Mucosa of gallbladder (tissue), 1 donor: ENCODE measurements at regions not wholly inside any gene's neighbourhood (a gene's known extent, or its start where the extent isn't known, plus 50 kb on each side); places are given as distances from the start of the nearest gene placed in this dataset.
A peak's percentile ranks its signal among the peaks of the same experiment; 100 is the strongest.

Experiments
- DNase-seq: peaks from one replicate; pipeline ENCODE4 v3.0.0-alpha.2; 2020; ENCODE audit warnings: low spot score
- donor health status: DM: no; HTN: no; CAD: no.

DNA sequence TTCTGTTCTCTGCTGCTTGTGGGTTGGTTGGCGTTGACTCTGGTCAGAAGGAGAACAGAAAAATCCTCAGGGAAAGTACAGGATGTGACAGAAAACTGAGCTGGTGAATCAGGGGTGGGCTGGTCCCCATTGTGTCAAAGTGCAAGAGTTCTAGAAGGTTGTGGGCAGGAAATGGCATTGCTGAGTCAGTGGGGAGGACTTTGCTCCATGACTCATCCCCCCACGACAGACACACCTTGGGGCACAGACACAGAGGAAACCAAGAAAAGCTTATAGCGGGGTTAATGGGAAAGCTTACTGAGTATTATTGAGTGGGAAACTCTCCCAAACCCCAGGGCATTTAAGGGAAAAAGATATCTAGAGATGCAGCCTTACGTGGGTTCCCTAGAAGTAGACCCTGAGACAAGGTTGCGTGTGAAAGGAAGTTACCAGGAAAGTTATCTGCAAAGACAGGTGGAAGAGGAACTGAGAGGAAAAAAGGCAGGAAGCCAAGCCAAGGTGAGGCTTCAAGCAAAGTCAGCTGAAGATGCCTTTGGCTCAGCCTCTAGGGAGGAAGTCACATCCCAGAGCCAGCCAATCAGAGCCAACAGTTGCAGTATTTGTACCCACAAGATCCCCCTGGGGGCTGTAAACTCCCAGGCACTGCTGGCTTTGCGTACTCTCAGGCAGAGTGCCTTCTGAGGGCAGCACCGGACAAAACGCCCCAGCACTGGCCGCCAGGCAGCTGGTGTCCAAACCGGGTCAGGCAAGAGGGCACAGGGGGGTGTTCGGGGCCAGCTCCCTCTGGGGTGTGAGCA lies 86.4 kb downstream of the FOXL1 start:
- DNase-seq, result peak; percentile 82

DNA sequence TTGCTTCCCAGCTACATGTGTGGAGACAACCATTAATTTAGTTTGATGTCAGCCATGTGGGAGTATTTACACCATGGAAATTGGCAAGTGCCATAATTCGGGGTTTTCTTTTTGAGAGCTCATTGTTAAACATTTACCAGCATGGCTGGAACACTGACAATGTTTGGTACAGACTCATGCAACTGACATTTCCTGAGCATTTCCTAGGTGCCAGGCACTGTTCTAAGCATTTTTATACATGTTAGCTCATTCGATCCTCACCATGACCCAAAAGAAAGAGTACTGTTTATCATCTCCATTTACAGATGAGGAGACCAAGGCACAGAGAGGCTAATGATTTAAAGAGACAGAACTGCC lies 86.9 kb downstream of the FOXL1 start:
- DNase-seq, result no peak

DNA sequence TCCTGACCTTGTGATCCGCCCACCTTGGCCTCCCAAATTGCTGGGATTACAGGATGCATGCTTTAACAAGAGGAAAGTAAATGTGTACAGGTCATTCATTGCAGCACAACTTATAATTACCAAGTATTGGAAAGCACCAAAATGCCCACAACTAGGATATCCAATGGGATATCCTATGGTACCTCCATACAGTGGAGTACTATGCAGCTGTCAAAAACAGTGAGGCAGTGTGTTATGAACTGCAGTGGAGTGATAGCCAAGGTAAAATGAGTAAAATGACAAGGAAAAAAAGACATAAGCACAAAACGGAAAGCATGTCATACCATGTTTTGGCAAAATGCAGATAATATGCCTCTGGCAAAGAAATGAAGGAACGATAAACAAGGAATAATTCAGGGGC lies 87.6 kb downstream of the FOXL1 start:
- no peak for DNase-seq

- DNase-seq, result peak; percentile 27
Observed at GRCh38 chr16:86667035-86667434, 88.7 kb downstream of the FOXL1 start.

DNA sequence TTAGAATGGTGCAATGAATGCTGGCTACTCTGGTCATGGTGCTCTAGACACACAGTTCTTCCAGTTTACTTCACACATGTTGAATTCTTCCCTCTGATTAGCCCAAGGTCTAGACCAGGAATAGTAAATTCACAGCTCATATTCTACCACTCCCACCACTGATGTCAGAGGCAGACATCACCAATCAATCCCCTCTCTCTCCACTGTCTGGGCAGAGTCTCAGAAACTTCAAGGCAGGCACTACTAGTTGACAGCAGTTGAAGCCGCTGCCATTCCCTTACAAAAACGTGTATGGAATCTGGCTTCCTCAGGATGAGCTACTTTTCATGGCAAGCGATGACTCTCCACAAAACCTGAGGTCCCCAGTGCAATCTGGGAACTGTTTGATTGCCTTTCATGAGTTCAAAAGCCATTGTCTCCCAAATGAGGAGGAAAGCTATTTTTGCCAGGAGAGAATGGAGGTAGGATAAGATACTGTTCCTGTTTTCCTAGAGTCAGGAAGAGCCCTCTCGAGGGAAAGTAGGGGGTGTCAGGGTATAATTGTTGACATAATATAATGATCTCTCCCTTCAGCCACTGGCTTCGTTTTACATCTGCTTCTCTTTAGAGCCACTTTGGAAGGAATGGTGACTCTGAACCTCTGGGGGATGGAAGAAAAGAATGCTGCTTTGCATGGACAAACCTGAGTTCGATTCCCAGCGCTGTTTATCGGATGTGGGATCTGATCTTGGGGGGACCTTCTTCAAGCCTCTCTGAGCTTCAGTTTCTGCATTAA lies 90.0 kb downstream of the FOXL1 start:
- DNase-seq, result no peak

DNA sequence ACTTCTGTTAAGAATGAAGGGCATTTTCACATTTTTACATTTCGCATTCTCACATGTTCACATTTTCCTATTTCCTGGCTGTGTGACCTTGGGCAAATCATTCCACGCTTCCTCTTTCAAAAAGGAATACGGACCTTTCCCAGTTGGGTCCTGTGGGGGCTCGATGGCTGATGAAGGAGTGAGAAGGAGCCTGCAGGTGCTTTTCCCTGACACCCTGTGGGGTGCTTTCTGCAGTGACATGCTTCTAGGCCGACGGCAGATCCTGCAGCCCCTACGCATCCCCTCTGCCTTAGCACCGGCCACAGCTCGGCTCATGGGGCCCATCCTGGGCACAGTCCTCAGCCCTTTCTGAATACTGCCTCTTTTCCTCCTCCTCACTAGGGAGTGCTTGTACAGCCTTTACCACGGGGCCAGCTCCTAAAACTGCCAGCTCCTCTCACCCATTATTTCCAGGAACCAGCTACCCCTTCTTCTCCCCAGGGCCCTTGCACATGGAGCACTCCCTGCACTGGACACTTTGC lies 91.0 kb downstream of the FOXL1 start:
- no peak for DNase-seq

DNA sequence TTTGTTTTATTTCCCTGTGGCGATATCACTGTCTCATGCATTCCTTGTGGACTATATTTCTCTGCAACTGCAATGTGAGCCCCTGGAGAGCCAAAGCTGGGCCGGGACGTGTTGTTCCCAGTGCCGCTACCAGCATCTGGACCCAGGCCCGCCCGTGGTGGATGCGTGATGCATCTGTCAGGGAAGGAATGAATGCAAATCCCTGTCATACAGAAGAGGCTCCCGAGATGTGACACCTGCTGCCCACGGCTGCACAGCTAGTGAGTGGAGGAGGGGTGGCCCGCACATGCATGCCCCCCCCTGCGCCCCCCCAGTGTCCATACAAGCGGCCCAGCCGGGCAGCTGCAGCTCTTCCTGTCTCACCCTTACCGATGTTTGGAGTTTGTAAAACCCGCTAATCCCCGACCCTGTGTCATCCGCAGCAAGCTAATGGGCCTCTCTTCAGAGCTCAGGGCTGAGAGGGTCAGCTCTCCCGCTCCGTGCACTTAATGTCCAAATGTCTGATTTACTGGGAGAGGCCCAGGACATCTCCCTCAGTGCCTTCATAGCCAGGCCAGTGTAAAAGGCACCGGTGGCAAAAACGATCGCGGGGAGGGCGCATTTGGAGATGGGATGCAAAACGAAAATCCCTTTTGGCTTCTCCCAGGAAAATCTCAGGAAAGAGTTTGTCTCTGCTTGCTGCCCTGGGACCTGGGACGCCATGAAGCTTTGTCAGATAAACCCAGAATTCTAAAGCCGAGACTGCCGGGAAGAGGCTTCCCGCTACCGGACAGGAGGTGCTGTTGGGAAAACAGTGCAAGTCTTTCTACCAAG lies 91.8 kb downstream of the FOXL1 start:
- no peak for DNase-seq

DNA sequence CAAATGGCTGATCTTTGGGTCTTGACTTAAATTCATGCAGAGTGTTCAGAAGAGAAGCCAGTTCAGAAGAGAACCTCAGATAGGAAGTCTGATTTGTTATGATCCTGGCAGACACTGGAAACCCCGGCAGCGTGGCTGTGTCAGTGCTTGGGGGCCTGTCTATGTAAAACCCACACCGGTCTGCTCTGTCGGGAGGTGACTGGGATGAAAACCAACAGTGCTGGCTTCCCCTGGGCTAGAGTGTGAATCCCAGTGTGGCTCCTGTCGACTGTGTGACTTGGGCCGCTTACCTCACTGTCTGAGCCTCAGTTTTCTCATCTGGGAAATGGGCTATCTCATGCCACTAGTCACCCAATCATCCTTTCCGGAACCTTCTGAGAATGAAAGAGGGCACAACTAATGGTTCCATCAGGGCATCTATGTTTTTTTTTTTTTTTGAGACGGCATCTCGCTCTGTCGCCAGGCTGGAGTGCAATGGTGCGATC lies 92.4 kb downstream of the FOXL1 start:
- DNase-seq, result no peak

DNA sequence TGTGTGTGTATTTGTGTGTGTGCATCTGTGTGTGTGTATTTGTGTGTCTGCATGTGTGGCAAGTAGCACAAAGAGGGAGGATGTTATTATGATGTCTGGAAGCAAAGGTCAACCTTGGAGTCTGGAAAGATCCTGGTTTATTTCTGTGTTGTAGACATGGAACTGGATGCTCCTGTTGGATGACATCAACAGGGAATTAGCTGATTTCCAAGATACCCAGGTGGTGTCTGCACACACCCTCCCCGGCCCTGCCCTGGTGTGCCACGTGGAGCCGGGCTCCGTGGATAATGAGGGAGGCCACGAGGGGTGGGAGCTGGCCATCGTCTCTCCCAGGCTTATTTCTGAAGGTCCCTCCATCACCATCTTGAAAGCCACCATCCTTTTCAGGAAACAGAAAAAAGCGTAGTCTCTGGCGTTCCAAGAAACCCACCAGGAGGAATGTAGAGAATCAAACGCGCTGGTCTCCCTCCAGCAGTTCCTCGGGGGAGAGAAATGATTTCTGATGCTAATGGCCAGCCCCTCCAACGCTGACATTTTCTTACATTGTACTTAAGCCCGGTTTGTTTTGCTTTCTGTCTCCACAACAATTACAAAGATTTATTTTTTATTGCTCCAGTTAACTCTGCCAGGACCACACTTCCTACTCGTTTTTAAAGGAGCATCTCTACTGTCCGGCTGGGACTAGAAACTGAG lies 93.3 kb downstream of the FOXL1 start:
- DNase-seq, result no peak

DNA sequence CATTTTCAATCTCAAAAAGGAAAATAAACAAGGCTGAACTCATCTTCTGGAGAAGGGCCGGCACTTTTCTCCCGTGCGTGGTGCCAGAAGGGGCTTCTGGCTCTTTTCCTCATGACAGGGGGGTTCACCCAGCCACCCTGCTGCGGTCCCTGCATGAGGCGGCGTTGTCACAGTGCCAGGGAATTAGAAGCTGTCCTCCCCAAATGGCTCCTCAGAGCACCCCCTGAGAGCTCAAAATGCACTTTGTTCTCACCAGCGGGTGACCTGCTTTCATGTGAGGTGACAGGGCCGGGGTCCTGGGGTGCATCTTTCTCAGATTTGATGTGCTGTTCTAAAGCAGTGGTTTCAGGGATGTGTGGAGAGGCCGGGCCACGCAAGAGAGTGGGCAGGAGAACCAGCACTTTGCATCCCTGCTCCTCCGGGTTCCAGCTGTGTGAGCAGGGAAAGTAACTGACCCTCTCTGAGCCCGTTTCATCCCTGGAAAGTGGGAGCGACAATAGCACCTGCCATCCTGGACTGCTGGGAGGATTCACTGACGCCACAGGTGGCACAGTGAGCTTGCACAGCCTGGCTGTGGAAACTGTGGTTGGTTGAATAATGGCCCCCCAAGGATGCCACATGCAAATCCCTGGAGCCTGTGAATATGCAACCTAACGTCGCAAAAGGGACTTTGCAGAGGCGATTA lies 94.0 kb downstream of the FOXL1 start:
- DNase-seq, result no peak

- no peak for DNase-seq
Observed at GRCh38 chr16:86673090-86673955, 95.0 kb downstream of the FOXL1 start.

DNA sequence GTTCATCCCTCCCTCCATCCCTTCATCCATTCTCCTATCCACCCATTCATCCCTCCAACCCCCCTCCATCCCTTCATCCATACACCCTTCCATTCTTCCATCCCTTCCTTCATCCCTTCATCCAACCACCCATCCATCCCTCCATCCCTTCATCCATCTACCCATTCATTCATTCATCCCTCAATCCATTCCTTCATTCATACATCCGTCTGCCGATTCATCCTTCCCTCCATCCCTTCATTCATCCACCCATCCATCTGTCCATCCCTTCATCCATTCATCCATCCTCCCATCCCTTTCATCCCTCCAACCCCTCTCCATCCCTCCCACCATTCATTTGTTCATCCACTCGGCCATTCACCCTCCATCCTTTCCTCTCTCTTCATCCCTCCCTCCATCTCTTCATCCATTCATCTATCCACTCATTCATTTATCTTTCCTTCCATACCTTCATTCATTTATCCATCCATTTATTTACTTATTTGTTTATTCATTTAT lies 95.7 kb downstream of the FOXL1 start:
- no peak for DNase-seq

DNA sequence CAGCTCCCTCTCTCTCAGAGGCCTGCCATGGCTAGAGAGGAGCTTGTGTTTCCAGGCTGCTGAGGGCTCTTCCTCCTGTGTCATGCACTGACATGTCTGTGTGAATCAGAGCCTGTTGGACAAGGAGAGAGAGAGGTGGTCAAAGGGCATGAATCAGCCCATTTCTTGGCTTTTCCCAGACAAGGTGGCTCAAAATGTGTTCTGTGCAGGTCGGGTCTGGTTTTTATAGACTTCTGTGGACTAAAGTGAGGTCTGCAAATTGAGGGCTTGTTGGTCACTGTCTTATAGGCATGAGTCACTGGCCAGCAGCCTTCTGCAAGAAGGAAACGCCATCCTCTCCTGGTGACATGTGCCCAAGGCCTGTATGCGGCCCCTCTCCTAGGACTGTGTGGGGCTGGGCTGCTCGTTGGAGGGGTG lies 97.9 kb downstream of the FOXL1 start:
- DNase-seq, result no peak

DNA sequence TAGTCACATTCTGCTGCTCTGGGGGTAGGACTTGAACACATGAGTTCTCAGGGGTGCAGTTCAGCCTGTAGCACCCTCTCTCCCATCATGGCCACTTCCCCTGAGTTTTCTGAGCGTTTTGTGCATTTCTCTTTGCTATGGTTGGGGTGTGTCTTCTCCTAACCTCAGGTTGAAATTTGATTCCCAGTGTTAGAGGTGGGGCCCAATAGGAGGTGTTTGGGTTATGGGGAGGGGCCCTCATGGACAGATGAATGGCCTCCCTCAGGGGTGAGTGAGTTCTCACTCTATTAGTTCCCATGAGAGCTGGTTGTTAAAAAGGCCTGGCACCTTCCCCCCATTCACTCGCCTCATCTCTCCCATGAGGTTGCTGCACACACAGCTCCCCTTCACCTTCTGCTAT lies 101.1 kb downstream of the FOXL1 start:
- DNase-seq, result no peak

- no peak for DNase-seq
Observed at GRCh38 chr16:86680162-86680561, 101.8 kb downstream of the FOXL1 start.

GRCh38 chr16:86680661-86681030 lies 102.3 kb downstream of the FOXL1 start:
- no peak for DNase-seq

DNA sequence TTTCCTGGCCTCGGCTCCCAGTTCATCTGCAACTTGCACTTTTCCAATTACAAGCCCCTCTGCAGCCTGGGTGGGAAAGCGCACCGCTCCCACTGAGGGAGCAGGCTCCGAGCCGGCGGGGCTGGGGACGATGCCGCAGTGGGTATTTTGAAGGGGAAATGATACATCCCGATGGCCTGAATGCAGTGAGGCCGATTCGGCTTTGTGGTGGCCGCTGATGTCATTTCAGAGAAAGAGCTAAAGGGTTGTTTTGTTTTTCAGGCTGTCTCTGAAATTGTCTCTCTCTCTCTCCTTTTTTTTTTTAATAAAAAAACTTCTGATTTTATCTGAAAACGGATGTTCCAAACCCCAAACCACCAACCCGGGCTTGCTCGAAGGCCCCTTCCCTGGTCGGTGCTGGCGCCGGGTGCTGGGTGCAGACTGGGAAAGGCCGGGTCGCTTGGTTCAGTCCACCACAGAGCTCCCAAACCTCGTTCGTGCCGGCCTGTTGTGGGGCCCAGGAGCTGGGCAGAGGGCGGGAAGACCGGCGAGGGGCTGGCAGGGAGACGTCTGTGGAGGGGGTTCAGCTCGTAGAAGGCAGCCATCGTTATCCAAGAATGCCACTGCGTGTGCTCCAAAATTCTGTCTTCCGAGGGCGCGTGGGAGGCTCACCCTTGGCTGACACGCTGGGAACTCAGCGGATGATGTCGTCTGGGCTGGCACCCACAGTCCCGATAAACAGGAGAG lies 102.8 kb downstream of the FOXL1 start:
- no peak for DNase-seq

DNA sequence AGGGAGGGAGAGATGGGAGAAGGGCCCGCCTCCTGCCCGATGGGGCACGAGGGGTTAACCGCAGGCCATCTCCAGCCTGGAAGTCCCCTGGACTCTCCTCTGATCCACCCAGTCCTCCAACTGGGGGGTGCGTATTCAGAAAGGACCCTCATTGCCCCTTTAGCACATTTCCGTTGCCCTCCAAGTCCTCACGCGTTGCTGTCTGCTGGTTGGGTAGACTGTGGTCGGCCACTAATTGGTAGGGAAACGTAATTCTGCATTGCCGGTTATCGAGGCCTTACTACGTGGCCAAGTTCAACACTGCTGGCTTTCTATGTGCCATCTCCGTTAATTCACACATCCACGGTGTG lies 103.4 kb downstream of the FOXL1 start:
- no peak for DNase-seq

- no peak for DNase-seq
Observed at GRCh38 chr16:86682219-86682904, 104.0 kb downstream of the FOXL1 start.
